ENCODE measurements at regions not wholly inside any gene's neighbourhood (a gene's known extent, or its start where the extent isn't known, plus 50 kb on each side); places are given as distances from the start of the nearest gene placed in this dataset.

GRCh38 chr1:195591917-195592672 lies 1016.1 kb downstream of the KCNT2 start:
- no peak for DNase-seq (ENCODE audit: extremely low read depth, low read depth)
- no peak for TF ChIP-seq CTCF (IDR thresholded peaks at IDR 0.05; ENCODE audit: low read depth, low read length)

- no peak for DNase-seq (ENCODE audit: extremely low read depth, low read depth)
- no peak for TF ChIP-seq CTCF (IDR thresholded peaks at IDR 0.05; ENCODE audit: low read depth, low read length)
These were observed 1017.6 kb downstream of the KCNT2 start for GRCh38 chr1:195590649-195591048.

- DNase-seq (ENCODE audit: extremely low read depth, low read depth): no peak
- no peak for TF ChIP-seq CTCF (IDR thresholded peaks at IDR 0.05; ENCODE audit: low read depth, low read length)
These were observed 1023.2 kb downstream of the KCNT2 start for GRCh38 chr1:195584870-195585624.

GRCh38 chr1:195580988-195581387 lies 1027.3 kb downstream of the KCNT2 start:
- TF ChIP-seq CTCF (IDR thresholded peaks at IDR 0.05; ENCODE audit: low read depth, low read length): no peak
- DNase-seq (ENCODE audit: extremely low read depth, low read depth): no peak

DNA sequence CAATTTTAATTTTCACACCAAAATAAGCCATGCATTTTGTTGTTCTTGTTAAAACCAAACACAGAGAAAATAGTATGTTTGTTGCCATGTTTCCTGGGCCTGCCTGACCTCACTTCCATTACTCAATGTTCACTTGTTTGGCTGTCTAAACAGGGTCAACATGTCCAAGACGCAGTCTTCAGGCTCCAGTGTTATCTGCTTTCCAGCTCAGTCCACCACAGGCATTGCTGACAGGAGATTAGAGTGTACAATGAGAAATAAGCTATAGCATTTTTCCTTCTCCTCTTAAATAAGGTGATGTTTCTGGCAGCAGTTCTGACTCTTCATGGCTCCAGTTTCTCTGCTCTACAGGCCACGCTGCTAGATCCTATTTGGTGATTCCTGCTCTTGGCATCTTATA lies 1030.5 kb downstream of the KCNT2 start:
- no peak for TF ChIP-seq CTCF (IDR thresholded peaks at IDR 0.05; ENCODE audit: low read depth, low read length)
- no peak for DNase-seq (ENCODE audit: extremely low read depth, low read depth)

DNA sequence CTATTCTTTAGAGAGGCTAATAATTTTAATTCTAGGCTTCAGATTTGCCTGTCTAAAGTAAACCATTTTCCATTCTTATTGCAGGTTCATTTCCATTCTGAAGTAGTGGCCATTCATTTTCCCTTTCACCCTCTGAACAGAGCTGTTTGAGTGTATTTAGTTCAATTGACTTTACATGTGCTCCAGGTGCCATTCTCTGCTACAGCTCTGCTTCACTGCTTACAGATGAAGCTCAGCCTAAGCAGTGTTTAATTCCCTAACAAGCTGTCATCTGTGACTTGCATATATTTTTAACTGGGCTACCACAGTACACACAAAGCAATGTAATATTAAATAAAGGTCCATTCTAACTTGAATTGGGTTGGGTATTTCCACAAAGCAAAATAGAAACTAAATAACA lies 1031.6 kb downstream of the KCNT2 start:
- no peak for TF ChIP-seq CTCF (IDR thresholded peaks at IDR 0.05; ENCODE audit: low read depth, low read length)
- DNase-seq (ENCODE audit: extremely low read depth, low read depth): no peak

- no peak for TF ChIP-seq CTCF (IDR thresholded peaks at IDR 0.05; ENCODE audit: low read depth, low read length)
- DNase-seq (ENCODE audit: extremely low read depth, low read depth): no peak
These were observed 1033.7 kb downstream of the KCNT2 start for GRCh38 chr1:195574511-195574910.
